GM19438 (cell line): ENCODE measurements at regions not wholly inside any gene's neighbourhood (a gene's known extent, or its start where the extent isn't known, plus 50 kb on each side); places are given as distances from the start of the nearest gene placed in this dataset.

Experiments used
- ATAC-seq: cut with Tn5 transposase; IDR thresholded peaks from one replicate; pipeline ENCODE4 v1.9.1; 2021; ENCODE audit warnings: low read depth; ENCODE audit not compliant: unreplicated experiment

- ATAC-seq, result no peak
Measured at GRCh38 chr17:68706356-68706920, 105.3 kb upstream of the FAM20A start.

- no peak for ATAC-seq
Measured at GRCh38 chr17:68705714-68706076, 104.5 kb upstream of the FAM20A start.

- no peak for ATAC-seq
Measured at GRCh38 chr17:68704871-68705713, 103.9 kb upstream of the FAM20A start.

- ATAC-seq, result no peak
Measured at GRCh38 chr17:68701046-68701445, 99.9 kb upstream of the FAM20A start.

- no peak for ATAC-seq
Measured at GRCh38 chr17:68700421-68700820, 99.3 kb upstream of the FAM20A start.

- no peak for ATAC-seq
Measured at GRCh38 chr17:68699936-68700335, 98.8 kb upstream of the FAM20A start.

GRCh38 chr17:68698746-68699145 is 97.6 kb upstream of the FAM20A start:
- ATAC-seq, result no peak

- ATAC-seq, result no peak
Measured at GRCh38 chr17:68697850-68698361, 96.7 kb upstream of the FAM20A start.

- ATAC-seq, result no peak
Measured at GRCh38 chr17:68695659-68696058, 94.5 kb upstream of the FAM20A start.

GRCh38 chr17:68694791-68695485 is 93.8 kb upstream of the FAM20A start:
- no peak for ATAC-seq

- no peak for ATAC-seq
Measured at GRCh38 chr17:68693896-68694295, 92.7 kb upstream of the FAM20A start.

- ATAC-seq, result no peak
Measured at GRCh38 chr17:68693466-68693865, 92.3 kb upstream of the FAM20A start.

- ATAC-seq, result no peak
Measured at GRCh38 chr17:68686108-68686988, 85.2 kb upstream of the FAM20A start.

- no peak for ATAC-seq
Measured at GRCh38 chr17:68684949-68685357, 83.8 kb upstream of the FAM20A start.

GRCh38 chr17:68682903-68683302 is 81.7 kb upstream of the FAM20A start:
- no peak for ATAC-seq

- no peak for ATAC-seq
Measured at GRCh38 chr17:68679882-68680281, 78.7 kb upstream of the FAM20A start.

GRCh38 chr17:68676856-68677255 is 75.7 kb upstream of the FAM20A start:
- ATAC-seq, result no peak

GRCh38 chr17:68675723-68676122 is 74.6 kb upstream of the FAM20A start:
- no peak for ATAC-seq

GRCh38 chr17:68674029-68674925 is 73.1 kb upstream of the FAM20A start:
- ATAC-seq, result no peak
